ENCODE measurements at regions not wholly inside any gene's neighbourhood (a gene's known extent, or its start where the extent isn't known, plus 50 kb on each side); places are given as distances from the start of the nearest gene placed in this dataset.

GRCh38 chr4:17296921-17297890, 214.7 kb downstream of the QDPR start:
- no peak for DNase-seq

- no peak for DNase-seq
These were observed 218.0 kb downstream of the QDPR start for GRCh38 chr4:17293901-17294300.

- DNase-seq: no peak
These were observed 223.7 kb downstream of the QDPR start for GRCh38 chr4:17288151-17288550.

- peak; percentile 21 for DNase-seq
These were observed 225.0 kb downstream of the QDPR start for GRCh38 chr4:17286752-17287460.

- DNase-seq: no peak
These were observed 226.1 kb downstream of the QDPR start for GRCh38 chr4:17285747-17286146.

- no peak for DNase-seq
These were observed 227.3 kb downstream of the QDPR start for GRCh38 chr4:17284323-17285175.

- DNase-seq: no peak
These were observed 228.1 kb downstream of the QDPR start for GRCh38 chr4:17283832-17284231.

GRCh38 chr4:17283251-17283650, 228.6 kb downstream of the QDPR start:
- no peak for DNase-seq

GRCh38 chr4:17280261-17281018, 231.4 kb downstream of the QDPR start:
- DNase-seq: peak; percentile 19

GRCh38 chr4:17276776-17277175, 235.1 kb downstream of the QDPR start:
- DNase-seq: no peak

- no peak for DNase-seq
These were observed 236.1 kb downstream of the QDPR start for GRCh38 chr4:17275836-17276235.

GRCh38 chr4:17273047-17273446, 238.8 kb downstream of the QDPR start:
- no peak for DNase-seq

- no peak for DNase-seq
These were observed 239.7 kb downstream of the QDPR start for GRCh38 chr4:17272154-17272553.

- no peak for DNase-seq
These were observed 246.2 kb downstream of the QDPR start for GRCh38 chr4:17265653-17266052.

- DNase-seq: no peak
These were observed 246.8 kb downstream of the QDPR start for GRCh38 chr4:17265139-17265538.

GRCh38 chr4:17260166-17260907, 251.6 kb downstream of the QDPR start:
- no peak for DNase-seq

GRCh38 chr4:17258106-17258505, 253.8 kb downstream of the QDPR start:
- no peak for DNase-seq

GRCh38 chr4:17252131-17252530, 259.8 kb downstream of the QDPR start:
- no peak for DNase-seq

- no peak for DNase-seq
These were observed 260.8 kb downstream of the QDPR start for GRCh38 chr4:17251101-17251500.

- no peak for DNase-seq
These were observed 261.3 kb downstream of the QDPR start for GRCh38 chr4:17250591-17250990.

GRCh38 chr4:17246656-17247055, 265.2 kb downstream of the QDPR start:
- no peak for DNase-seq

Measured in renal pelvis (tissue), 1 donor.